Stimulated activated naive CD4-positive, alpha-beta T cell (primary cell): ENCODE measurements at regions not wholly inside any gene's neighbourhood (a gene's known extent, or its start where the extent isn't known, plus 50 kb on each side); places are given as distances from the start of the nearest gene placed in this dataset.

Experiments used
- DNase-seq, 6 experiments: peaks; one replicate each; lab custom pipeline; 2025; lab: John Stamatoyannopoulos, UW

DNA sequence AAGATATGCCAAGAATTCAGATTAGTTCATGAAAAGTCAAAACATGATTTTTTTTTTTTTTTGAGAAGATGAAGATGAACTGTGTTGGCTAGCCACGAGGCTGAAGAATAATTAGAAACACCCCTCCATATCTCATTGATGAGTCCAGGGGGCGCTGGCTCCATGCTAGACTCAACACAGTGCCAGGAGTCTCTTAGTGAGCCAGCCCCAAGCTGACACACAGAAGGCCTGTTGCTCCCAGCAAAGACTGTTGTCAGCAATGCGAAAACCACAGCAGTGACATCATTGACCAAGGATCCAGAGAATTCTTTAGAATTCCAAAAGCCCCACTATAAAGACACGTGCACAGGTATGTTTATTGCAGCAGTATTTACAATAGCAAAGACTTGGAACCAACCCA, 185.2 kb downstream of the ANXA2 start:
- DNase-seq: no peak

GRCh38 chr15:60213377-60214000, 184.3 kb downstream of the ANXA2 start:
- no peak for DNase-seq

- no peak for DNase-seq
These were observed 183.6 kb downstream of the ANXA2 start for GRCh38 chr15:60214201-60214600.

GRCh38 chr15:60215225-60215963, 182.4 kb downstream of the ANXA2 start:
- DNase-seq: no peak

DNA sequence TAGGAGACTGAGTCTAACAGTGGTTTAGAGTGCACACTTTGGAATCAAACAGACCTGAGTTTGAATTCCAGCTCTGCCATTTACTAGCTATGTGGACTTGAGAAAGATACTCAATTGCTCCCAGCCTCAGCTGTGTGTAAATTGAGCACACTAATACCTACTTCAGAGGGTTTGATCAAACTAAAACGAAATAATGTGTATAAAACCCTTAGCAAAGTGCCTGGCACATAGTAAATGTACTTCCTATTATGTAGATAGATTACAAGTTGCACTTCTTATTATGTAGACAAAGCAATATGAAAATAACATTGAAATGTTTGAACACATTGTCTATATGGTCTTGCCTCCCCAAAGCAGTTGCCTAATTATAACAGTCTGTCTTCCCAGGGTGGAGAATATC, 180.6 kb downstream of the ANXA2 start:
- DNase-seq: no peak

DNA sequence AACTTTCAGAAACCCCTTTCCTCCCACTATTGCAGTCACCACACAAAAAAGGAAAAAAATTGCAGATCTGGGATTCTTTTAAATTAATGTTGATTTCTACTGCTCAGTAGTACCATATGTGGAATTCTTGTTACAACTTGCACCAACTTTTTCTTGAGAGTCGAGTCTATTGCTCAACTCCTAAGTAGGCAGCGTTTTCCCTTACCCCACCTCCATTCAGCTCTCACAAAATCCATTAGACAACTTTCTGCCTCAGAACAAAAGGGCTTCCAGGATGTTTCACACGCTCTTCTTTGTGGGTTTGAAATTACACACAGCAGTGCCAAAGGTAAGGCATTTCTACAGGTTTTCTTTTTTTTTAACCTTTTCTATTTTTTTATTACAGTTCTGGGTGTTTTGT, 179.5 kb downstream of the ANXA2 start:
- DNase-seq: no peak

DNA sequence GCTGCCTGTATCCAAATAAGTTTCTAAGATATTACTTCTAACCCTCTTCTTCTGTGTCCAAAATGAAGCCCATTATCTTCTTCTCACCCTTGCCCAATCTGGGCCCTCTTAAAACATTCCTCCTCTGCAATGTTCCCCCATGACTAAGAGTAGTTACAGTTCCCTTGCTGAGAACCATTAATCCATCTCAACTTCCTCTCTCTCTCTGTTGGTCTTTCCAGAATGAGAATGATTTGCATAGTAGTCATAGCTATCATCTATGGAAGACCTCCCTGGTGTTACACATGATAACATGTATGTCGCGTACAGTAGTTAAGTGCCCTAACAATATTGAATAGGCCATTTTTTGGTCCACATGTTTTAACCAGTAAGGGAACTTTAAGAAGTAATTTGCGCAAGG, 177.9 kb downstream of the ANXA2 start:
- no peak for DNase-seq

DNA sequence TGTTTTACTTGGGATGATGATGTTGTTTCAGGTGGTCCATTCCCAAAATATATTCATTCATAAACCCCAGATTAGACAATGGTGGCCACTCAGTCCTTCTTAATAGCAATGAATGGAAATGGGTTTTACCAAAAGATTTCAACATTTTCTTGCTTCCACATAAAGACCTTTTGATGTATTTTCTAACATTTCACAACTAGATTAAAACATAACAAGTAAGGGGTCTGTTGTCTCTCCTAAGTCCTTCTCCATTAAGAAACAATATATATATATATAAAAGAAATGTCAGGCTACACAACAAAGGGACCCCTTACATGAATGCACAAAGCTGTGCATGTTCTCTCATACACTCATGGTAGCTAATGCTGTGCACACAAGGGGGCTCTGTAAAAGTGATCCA, 176.4 kb downstream of the ANXA2 start:
- no peak for DNase-seq

- no peak for DNase-seq
These were observed 175.4 kb downstream of the ANXA2 start for GRCh38 chr15:60222404-60222803.

- no peak for DNase-seq
These were observed 174.6 kb downstream of the ANXA2 start for GRCh38 chr15:60223176-60223575.

GRCh38 chr15:60226924-60227323, 170.9 kb downstream of the ANXA2 start:
- no peak for DNase-seq

GRCh38 chr15:60228101-60228500, 169.7 kb downstream of the ANXA2 start:
- no peak for DNase-seq

DNA sequence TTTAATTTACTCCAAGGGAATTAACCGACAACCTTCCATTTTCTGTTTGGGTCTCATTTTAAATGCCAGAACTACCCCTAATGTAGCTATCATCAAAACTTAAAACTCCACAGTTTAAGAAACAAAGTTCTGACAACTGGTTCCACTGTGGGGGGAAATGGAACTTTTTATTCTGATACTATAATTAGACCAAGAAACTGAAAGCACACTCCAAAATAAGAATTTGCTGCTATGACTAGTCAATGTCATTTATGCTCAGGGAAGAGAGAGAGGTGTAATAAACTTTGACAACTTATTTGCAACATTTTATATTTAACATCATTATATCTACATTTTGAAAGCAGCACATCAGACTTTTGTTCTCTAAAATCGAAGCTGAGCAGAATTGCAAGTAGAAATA, 169.2 kb downstream of the ANXA2 start:
- no peak for DNase-seq

DNA sequence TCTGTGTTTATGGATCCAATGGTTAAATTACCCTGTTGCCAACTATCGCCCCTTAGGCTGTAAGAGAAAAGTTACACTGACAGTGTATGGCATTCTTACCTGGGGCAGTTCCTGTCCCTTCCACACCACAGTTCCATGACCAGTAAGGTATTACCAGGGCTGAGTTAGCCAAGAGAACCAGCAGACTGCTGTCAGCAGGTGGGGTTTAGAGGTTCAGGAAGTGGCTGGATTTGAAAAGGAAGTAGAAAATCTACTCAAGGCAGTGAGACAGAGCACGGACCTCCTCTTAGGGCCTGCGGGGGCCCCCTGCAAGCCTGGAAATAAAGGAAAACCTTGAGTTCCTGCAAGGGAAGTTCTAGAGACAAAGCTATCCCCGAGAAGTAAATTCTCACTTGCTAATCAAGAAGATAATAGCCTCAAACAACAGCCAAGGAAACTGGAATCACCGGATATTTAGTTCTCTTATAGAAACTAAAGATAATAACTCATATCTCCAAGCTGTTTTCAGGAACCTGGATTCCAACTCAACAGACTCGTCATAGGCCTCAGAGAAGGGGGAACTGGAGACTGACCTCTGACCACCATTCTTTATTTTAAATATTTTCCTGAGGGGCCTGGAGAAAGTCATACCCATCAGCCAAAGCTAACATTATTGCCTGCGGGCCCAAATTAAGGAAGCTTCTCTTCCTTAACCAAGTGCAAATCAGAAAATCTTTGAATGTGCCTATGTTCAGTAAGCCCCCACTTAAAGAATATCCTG, 161.7 kb downstream of the ANXA2 start:
- DNase-seq: no peak

DNA sequence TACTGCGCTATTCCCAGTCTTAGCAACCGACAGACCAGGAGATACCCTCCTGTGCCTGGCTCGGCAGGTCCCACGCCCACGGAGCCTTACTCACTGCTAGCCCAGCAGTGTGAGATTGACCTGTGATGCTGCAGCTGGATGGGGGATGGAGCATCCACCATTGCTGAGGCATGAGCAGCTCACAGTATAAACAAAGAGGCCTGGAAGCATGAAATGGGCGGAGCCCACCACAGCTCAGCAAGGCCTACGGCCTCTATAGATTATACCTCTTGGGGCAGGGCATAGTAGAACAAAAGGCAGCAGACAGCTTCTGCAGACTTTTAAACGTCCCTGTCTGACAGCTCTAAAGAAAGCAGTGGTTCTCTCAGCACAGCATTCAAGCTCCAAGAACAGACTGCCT, 160.3 kb downstream of the ANXA2 start:
- DNase-seq: no peak

GRCh38 chr15:60243769-60244168, 154.0 kb downstream of the ANXA2 start:
- DNase-seq: no peak

GRCh38 chr15:60244813-60245212, 153.0 kb downstream of the ANXA2 start:
- DNase-seq: no peak

GRCh38 chr15:60250316-60250715, 147.5 kb downstream of the ANXA2 start:
- DNase-seq: no peak

DNA sequence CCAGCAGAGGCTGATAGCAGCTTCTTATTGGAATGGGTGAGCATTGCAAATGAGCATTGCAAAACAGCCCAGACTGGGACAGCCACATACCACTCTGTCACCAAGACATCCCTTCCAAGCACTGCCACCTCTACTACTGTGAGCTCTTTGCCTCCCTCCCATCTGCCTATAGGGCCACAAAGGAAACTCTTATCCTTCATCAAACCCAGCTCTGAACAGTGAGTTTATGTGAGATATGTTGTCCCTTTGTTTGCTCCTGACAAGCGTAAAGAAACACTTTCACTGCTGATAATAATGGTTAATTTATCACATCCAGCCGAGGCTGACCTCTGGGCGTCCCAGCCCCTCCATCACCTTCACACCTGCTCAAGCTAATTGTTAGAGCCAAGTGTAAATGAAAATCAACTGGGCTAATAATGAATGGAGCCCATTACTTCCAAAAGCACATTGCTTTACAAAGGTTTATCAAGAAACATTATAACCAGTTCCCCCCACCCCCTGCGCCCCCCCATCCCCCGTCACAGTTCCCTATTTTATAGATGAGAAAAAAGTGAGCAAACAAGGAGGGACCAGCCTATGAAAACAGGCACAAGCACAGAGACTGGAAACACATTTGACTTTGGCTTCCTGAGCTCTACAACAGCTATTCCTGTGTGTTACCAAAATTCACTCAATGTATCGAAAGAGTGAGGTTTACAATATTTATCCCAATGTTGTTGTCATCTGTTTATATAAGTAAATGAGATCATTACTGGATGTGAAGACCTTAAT, 146.3 kb downstream of the ANXA2 start:
- DNase-seq: no peak

GRCh38 chr15:60254416-60254815, 143.4 kb downstream of the ANXA2 start:
- DNase-seq: no peak

- no peak for DNase-seq
These were observed 142.4 kb downstream of the ANXA2 start for GRCh38 chr15:60255390-60255789.

- no peak for DNase-seq
These were observed 140.1 kb downstream of the ANXA2 start for GRCh38 chr15:60257591-60258159.
